K562 (cell line): ENCODE measurements at regions not wholly inside any gene's neighbourhood (a gene's known extent, or its start where the extent isn't known, plus 50 kb on each side); places are given as distances from the start of the nearest gene placed in this dataset.

Experiments used
- ATAC-seq: fragments of 200-7000 bp; cut with Tn5 transposase; 3 replicates; pipeline ENCODE4 v1.9.1; 2020; ENCODE audit warnings: moderate library complexity
- BruUV-seq: library from RNA; stranded (reverse); fragments of 400-500 nt; replicated peaks from 2 replicates; lab custom pipeline; 2021; lab: Mats Ljungman, UMichigan
- CTCF ChIA-PET: fragments of 300-600 bp; formaldehyde crosslinking; extraction: SDS; loops from one replicate; lab custom pipeline; 2021; ENCODE audit warnings: low intra/inter-chr PET ratio; lab: Yijun Ruan, JAX
- POLR2A ChIA-PET: fragments of 300-600, 350-650 bp; sonication (Branson Sonifier 250); formaldehyde crosslinking; extraction: SDS; loops from one replicate; lab custom pipeline; 2021; ENCODE audit warnings: antibody characterized with exemption, inconsistent platforms; lab: Yijun Ruan, JAX
- DNase-seq, 4 experiments: peaks; one replicate each; pipeline versions ENCODE4 v3.0.0 to v3.0.0-alpha.2; 2011 to 2018; ENCODE audit warnings: low spot score in 3 of 4, mixed read lengths in 3 of 4; ENCODE audit errors: extremely low read depth in 1 of 4
- FAIRE-seq: peaks from 2 replicates; lab custom pipeline; 2011; peaks lifted over from hg19 to GRCh38; lab: Jason Lieb, UNC
- H2AFZ ChIP-seq: 2 replicates; pipeline ENCODE4 v1.6.0; 2011; ENCODE audit warnings: low read depth, low read length, control low read depth, inconsistent platforms
- H3K27ac ChIP-seq: fragments of 200-600 bp; 3 replicates; pipeline ENCODE4 v1.8.0; 2011; ENCODE audit warnings: low read depth, mild to moderate bottlenecking, control low read depth, inconsistent platforms, low read length, moderate library complexity, mixed read lengths; ENCODE audit errors: extremely low read depth
- H3K27me3 ChIP-seq, 2 experiments: fragments of 300-600 bp in 1 of 2; 2 replicates in 1 of 2; 3 replicates in 1 of 2; pipeline versions ENCODE4 v1.6.0 to v1.8.0; 2011; ENCODE audit warnings: inconsistent platforms in 2 of 2, low read length in 2 of 2, mild to moderate bottlenecking in 1 of 2, mixed read lengths in 1 of 2, moderate library complexity in 1 of 2; ENCODE audit not compliant: control insufficient read depth in 2 of 2, insufficient read depth in 2 of 2
- H3K36me3 ChIP-seq: fragments of 300-600 bp; 3 replicates; pipeline ENCODE4 v1.8.0; 2011; ENCODE audit warnings: mild to moderate bottlenecking, low read length, inconsistent platforms; ENCODE audit not compliant: control insufficient read depth, insufficient read depth
- H3K4me1 ChIP-seq, 2 experiments: fragments of 200-600 bp in 1 of 2; replicated peaks in 1 of 2; 2 replicates in 1 of 2; 3 replicates in 1 of 2; pipeline versions ENCODE4 v1.5.1 to v1.8.0; 2011; ENCODE audit warnings: inconsistent platforms in 2 of 2, low read length in 2 of 2, mild to moderate bottlenecking in 1 of 2, mixed read lengths in 1 of 2, moderate library complexity in 1 of 2; ENCODE audit not compliant: control insufficient read depth in 2 of 2, insufficient read depth in 2 of 2
- H3K4me2 ChIP-seq: 2 replicates; pipeline ENCODE4 v1.6.1; 2011; ENCODE audit warnings: low read length, control low read depth, inconsistent platforms, mixed read lengths; ENCODE audit not compliant: insufficient read depth
- H3K4me3 ChIP-seq: fragments of 200-600 bp; sonication (generic), shearing (Covaris generic); 2 replicates; pipeline ENCODE4 v1.5.1; 2016; ENCODE audit warnings: control low read depth, inconsistent platforms
- H3K79me2 ChIP-seq: fragments of 200-600 bp; 3 replicates; pipeline ENCODE4 v1.8.0; 2011; ENCODE audit warnings: low read length, inconsistent platforms; ENCODE audit not compliant: control insufficient read depth, insufficient read depth
- H3K9ac ChIP-seq, 2 experiments: 2 replicates each; pipeline versions ENCODE4 v1.6.0 to v1.6.1; 2011; ENCODE audit warnings: low read depth in 2 of 2, low read length in 2 of 2, control low read depth in 1 of 2, inconsistent platforms in 1 of 2, mild to moderate bottlenecking in 1 of 2, mixed read lengths in 1 of 2; ENCODE audit not compliant: insufficient read depth in 1 of 2
- H3K9me1 ChIP-seq: one replicate; pipeline ENCODE4 v1.6.0; 2011; ENCODE audit warnings: inconsistent platforms, mild to moderate bottlenecking, low read length, moderate library complexity; ENCODE audit not compliant: control insufficient read depth, insufficient read depth
- H3K9me3 ChIP-seq: replicated peaks from 2 replicates; pipeline ENCODE4 v1.5.1; 2011; ENCODE audit warnings: low read depth, low read length, inconsistent platforms; ENCODE audit not compliant: control insufficient read depth, insufficient read depth
- H4K20me1 ChIP-seq: replicated peaks from 2 replicates; pipeline ENCODE4 v1.6.1; 2011; ENCODE audit warnings: low read length, inconsistent platforms, mixed read lengths; ENCODE audit not compliant: control insufficient read depth, insufficient read depth
- BDP1 ChIP-seq: IDR thresholded peaks from 3 replicates; pipeline ENCODE4 v1.6.1; 2011; ENCODE audit not compliant: insufficient read length, insufficient read depth
- ILK ChIP-seq: fragments of 450-650 bp; IDR thresholded peaks from 2 replicates; pipeline ENCODE4 v1.6.1; 2016; ENCODE audit warnings: missing genetic modification characterization, low read depth, mild to moderate bottlenecking, missing compliant biosample characterization, moderate library complexity, borderline replicate concordance
- MYC ChIP-seq, 2 experiments: fragments of 250-450 bp in 1 of 2; sonication (Bioruptor Pico) in 1 of 2; IDR thresholded peaks; 2 replicates each; pipeline versions ENCODE4 v1.5.1 to v1.6.1; 2012 to 2021; ENCODE audit warnings: low read depth in 2 of 2, borderline replicate concordance in 1 of 2, improper control_type of control experiment in 1 of 2, low read length in 1 of 2, mild to moderate bottlenecking in 1 of 2, moderate library complexity in 1 of 2
- NCOA1 ChIP-seq: fragments of 450-650 bp; IDR thresholded peaks from 2 replicates; pipeline ENCODE4 v1.6.1; 2016; ENCODE audit warnings: low read depth
- RBM39 ChIP-seq: fragments of 200-400 bp; formaldehyde crosslinking; optimal IDR thresholded peaks from 2 replicates; pipeline ENCODE3; 2018; ENCODE audit warnings: low read depth, low read length
- SMARCA5 ChIP-seq: fragments of 450-650 bp; IDR thresholded peaks from 2 replicates; pipeline ENCODE4 v1.6.1; 2016
- ZNF133 ChIP-seq: fragments of 250-450 bp; sonication (Bioruptor Pico); IDR thresholded peaks from 2 replicates; pipeline ENCODE4 v1.4.0; 2020; ENCODE audit warnings: mild to moderate bottlenecking
- ZNF232 ChIP-seq: sonication (generic); formaldehyde crosslinking; IDR thresholded peaks from 2 replicates; pipeline ENCODE4 v1.8.0; 2022; ENCODE audit warnings: mild to moderate bottlenecking, missing genetic modification reagents
- ZNF253 ChIP-seq: fragments of 250-450 bp; sonication (Bioruptor Pico); conservative IDR thresholded peaks from 2 replicates; pipeline ENCODE4 v1.6.1; 2021; ENCODE audit warnings: mild to moderate bottlenecking
- ZNF561 ChIP-seq: fragments of 450-650 bp; formaldehyde crosslinking; conservative IDR thresholded peaks from 2 replicates; pipeline ENCODE4 v1.4.0; 2020; ENCODE audit warnings: mild to moderate bottlenecking, moderate library complexity
- ZNF75A ChIP-seq: fragments of 450-650 bp; formaldehyde crosslinking; IDR thresholded peaks from 2 replicates; pipeline ENCODE4 v1.4.0; 2020; ENCODE audit warnings: mild to moderate bottlenecking
- WGBS: fragments of 100-300 bp; shearing (Covaris generic); methylation state at CpG from one replicate; pipeline ENCODE4 v1.1.6; 2016; ENCODE audit warnings: low coverage, mixed read lengths; ENCODE audit not compliant: insufficient coverage; ENCODE audit errors: missing lambda C conversion rate; 5-methylcytosine and 5-hydroxymethylcytosine counted together
- in situ Hi-C: fragments of 300-500 bp; cut with MboI; formaldehyde crosslinking; loops from 4 replicates; pipeline ENCODE4 v1.15.0; 2018; ENCODE audit warnings: inconsistent platforms, mixed read lengths
- intact Hi-C: fragments of 100-400 bp; cut with micrococcal nuclease; formaldehyde crosslinking; loops from 2 replicates; pipeline ENCODE4 v1.14.2; 2022

DNA sequence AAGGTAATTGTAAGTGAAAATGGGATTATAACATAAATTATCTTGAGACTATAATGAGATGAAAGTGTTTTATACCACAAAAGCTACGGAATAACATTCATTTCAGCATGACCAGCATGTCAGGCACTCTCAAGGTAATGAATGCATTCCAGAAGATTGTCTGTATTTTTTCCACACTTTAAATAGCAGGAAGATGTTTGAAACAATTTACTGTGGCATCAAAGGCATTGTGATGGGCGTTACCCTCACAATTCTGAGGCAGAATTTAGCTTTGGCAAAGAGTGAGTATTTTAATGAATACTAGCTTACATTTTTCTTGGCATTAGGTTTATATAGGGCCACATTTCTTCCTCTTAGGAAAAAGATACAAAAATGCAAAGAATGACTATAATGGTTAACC lies 627.2 kb downstream of the BCKDHB start:
- Histone ChIP-seq H3K4me2 (no peak overlapping the region), H3K4me1 (no peaks in the 10 kb centered on the region), H3K27me3 (no peaks in the 10 kb centered on the region), H3K9me1 (no peaks in the 10 kb centered on the region), H3K79me2 (no peaks in the 10 kb centered on the region), H3K9ac (no peak overlapping the region), H3K36me3 (no peaks in the 10 kb centered on the region), H3K9me3 (no peaks in the 10 kb centered on the region), H3K4me3 (no peak overlapping the region), H4K20me1 (no peaks in the 10 kb centered on the region), H2AFZ (no peak overlapping the region), H3K27ac (no peak overlapping the region)
- no peak for TF ChIP-seq NCOA1
- BruUV-seq, result no TSS peak
- DNase-seq, result no peak
- 3% methylated on average over 2 of the region's 2 CpGs for WGBS
- ATAC-seq, result no peak
- CTCF ChIA-PET, result no interaction called here
- in situ Hi-C loops (no loop called here), intact Hi-C loops (no loop called here)
- FAIRE-seq, result no peak
- POLR2A ChIA-PET, result no interaction called here

DNA sequence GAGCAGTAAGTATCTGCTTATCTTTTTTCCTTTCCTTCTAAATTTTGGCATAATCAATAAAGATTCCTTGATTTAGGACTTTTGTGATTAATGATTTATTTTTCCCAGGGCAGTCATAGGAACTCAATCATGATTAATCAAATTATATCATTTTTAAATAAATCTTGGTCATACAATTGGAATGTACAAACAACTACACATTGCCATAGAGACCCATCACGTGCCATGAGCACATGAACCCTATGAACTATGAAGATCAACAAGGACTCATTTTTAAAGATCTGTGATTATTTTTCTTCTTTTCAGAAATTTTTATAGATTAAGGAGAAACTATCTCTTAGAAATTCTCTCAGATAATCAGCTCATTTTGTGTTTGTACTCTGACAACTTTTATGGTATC lies 622.4 kb downstream of the BCKDHB start:
- no peaks in the 10 kb centered on the region for H3K79me2 ChIP-seq
- H3K4me3 ChIP-seq, result no peak overlapping the region
- no peak overlapping the region for H3K4me2 ChIP-seq
- DNase-seq (no peak), ATAC-seq (no peak), FAIRE-seq (no peak)
- no peaks in the 10 kb centered on the region for H3K36me3 ChIP-seq
- CTCF ChIA-PET, result no interaction called here
- no peak overlapping the region for H3K9ac ChIP-seq
- no peaks in the 10 kb centered on the region for H3K9me3 ChIP-seq
- POLR2A ChIA-PET, result no interaction called here
- no peaks in the 10 kb centered on the region for H4K20me1 ChIP-seq
- no peaks in the 10 kb centered on the region for H3K4me1 ChIP-seq
- in situ Hi-C loops (no loop called here), intact Hi-C loops (no loop called here)
- H2AFZ ChIP-seq, result no peak overlapping the region
- H3K9me1 ChIP-seq, result no peaks in the 10 kb centered on the region
- H3K27me3 ChIP-seq, result no peaks in the 10 kb centered on the region
- no peak overlapping the region for H3K27ac ChIP-seq
- WGBS, result 0% methylated on average over 1 of the region's 1 CpG
- BruUV-seq, result no TSS peak
- TF ChIP-seq ZNF75A (CRISPR knock-in tag), result no peak
- TF ChIP-seq RBM39, result no peak
- TF ChIP-seq ZNF253, result no peak
- TF ChIP-seq ZNF232 (CRISPR knock-in tag), result no peak
- TF ChIP-seq MYC (IDR thresholded peaks at IDR 0.05; ENCODE audit: low read depth, low read length), result no peak
- TF ChIP-seq MYC (CRISPR knock-in tag; IDR thresholded peaks at IDR 0.05; ENCODE audit: borderline replicate concordance, low read depth), result no peak
- TF ChIP-seq ZNF561, result no peak
- TF ChIP-seq BDP1, result no peak
- no peak for TF ChIP-seq ZNF133
- no peak for TF ChIP-seq ILK (tag)
- TF ChIP-seq SMARCA5, result no peak
